ENCODE measurements at regions not wholly inside any gene's neighbourhood (a gene's known extent, or its start where the extent isn't known, plus 50 kb on each side); places are given as distances from the start of the nearest gene placed in this dataset.

DNA sequence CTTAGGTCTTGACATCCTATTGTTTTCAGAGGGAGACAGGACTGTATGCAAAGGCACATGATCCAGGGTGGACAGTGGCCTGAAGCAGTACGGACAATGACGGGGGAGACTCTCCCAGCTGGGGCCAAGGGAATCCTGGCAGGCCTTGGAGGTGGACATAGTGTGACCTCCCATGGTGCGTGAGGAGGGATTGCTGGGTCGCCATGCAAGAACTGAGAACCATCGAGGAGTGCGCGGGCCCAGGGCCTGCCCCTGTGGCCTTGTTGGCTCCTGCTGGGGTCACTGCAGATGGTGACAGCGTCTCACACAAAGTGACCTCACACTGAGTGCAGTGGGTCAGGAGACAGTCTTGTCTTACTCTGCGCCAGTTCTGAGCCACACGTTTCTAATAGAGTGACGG, 192.4 kb downstream of the GADD45G start:
- no peak for DNase-seq

DNA sequence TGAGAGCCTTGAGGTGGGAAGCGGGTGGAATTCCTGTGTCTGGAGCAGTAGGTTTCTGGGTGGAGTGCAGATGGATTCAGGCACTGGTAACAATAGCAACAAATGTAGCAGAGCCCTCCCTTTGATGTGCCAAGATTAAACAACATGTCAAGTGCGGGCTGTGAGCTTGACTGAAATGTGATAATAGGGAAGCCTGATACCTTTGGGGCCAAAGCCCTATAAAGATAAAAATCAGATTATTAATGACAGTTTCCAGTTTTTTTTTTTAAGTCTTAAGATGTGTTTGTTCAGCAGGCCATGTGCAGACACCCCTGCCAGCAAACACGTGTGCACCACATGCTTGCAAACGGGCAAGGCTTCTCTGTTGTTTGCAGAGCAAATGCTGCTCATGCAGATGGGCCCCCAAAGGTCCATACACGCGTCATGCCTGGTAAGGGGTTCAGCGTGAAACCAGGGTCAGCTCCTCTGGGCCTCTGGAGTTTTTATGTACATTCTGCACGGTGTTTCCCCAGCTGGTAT, 193.2 kb downstream of the GADD45G start:
- no peak for DNase-seq

DNA sequence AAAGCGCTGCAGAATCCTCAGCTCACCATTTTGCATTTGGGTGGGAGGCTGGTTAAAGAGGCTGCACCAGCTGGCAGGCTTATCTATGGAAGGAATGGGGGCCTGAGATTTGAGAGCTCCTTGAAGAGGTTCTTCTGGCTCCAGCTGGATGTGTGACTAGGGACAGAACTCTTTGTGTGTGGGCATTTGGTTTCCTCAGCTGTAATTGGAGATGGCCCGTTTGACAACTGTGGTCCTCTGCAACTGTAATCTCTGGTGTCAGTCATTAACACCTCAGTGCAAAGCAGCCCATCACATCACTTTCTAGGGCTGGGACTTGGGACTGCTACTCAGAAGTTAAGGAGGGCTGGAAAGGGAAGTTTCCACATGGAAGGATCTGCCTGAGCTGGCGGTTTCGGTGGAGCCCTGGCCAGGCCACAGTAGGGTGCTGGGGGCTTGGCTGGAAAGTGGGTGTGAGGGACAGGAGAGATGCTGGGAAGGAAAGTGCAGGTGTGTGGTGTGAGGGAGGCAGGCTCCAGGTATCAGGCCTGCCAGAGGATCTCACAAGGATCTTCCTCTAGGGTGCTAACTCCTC, 193.8 kb downstream of the GADD45G start:
- no peak for DNase-seq

DNA sequence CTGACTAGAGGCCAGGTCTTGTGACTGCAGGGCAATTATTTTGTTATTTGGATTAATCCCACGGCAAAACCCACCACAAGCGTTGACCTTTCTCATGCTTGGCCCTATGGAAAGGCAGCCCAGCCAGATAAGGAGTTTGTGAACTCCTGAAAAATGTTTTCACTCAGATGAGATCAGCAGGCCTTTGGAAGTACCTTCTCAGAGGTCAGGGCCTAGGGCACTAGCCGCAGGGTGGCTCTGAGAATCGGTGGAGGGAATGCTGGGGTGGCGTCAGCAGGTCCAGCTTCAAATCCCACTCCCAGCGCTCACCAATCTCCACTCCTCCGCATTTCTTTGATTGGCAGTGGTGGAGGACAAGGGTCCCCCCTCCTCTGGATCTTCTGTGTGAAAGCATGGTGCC, 194.4 kb downstream of the GADD45G start:
- DNase-seq = no peak

DNA sequence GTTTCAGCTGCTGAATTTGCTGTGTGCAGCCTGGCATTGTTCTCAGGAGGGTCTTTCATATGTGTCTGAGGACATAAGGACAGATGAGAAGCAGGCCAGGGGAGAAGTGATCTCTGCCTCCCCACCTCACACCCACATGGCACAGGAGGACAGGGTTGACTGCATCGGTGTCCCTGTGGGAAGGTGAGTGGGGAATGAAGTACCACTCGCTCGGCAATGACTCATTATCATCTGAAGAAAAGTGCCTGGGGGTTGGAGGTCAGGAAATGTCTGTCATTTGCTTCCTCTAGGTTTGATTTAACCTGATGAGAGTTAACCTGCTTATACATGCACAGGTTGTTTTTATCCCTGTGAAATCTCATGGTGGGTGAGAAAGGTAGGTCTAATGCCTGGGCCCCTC, 195.0 kb downstream of the GADD45G start:
- no peak for DNase-seq

DNA sequence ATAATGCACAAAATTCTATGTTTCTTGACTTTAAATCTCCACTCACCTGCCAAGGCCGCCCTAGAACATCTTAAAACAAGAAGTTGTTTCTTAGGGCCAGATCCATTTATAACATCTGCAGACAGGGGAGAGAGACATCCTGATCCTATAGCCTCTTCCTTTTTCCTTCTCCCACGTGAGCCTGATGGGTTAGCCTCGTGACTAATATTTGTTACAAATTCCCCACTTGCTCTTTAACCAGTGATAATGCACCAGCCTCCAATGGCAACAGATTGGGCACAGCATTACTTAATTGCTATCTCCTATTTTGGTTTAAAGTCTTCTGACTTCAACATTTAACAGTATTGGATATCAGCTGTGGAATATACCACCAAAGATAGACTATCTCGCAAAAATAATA, 196.5 kb downstream of the GADD45G start:
- DNase-seq = no peak

DNA sequence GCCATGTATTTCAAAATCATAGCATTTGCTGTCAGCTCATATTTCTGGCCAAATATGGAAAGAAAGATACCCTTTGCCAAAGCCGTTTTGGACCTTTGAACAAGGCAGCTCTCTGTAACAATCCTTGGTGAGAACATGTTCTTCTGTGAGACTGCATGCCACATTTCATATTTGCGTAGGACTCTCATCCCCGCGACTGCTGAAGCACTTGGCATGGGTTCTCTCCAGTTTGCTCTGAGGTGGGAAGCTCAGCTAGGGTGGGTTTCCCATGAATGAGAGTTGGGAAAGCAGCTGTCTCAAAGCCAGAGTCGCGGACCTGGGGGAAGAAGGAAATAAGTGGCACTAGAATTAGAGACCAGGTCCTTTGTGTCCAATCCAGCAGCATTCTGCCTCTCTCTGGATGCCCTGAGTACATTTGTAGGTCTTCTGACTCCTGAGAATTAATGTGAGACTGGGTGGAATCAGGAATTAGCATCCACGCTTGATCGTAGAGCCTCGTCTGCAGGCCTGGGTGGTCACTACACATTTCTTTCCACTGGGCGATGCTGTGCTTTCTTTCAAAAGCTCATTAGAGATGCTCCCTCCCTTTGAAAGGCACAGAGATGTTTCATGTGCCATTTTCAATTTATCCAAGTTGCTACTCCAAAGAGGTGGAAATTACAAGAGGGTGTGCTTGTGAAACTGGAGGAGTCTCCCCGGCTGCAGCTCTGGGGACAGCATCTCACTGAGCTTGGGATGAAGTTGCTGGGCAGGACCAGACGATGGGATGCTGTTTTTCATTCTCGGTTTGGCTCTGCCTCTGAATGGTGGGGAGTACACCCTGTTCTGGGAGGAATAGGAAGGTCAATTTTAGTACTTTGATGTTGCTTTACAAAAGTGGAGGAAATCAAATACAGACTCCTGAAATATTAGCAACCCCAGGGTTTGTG, 197.2 kb downstream of the GADD45G start:
- DNase-seq = no peak

DNA sequence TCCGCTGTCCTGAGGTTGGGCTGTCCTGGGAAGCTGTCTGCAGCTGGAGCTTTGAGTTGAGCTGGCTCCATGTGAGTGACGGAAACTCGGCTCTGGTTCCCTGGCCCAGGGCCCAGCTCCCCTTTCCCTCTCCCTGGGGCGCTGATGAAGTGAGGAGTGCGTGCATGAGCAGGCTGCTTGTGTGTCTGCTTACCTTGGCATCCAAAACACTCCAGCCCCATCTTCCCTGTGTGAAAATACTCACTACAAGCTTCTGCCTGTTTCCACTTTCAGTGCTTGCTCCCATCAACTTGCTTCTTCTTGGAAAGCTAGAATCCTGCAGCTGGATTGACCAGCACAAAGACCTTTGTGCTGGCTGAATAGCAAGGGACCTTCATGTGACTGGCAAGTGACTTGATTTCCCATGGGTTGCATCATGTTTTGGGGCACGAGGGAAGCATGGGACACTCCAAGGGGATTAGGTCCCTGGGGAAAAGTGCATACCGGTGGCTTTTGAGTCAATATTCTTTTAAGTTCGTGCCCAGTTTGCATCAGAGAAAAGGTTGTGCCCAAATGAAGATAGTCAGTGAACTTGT, 198.1 kb downstream of the GADD45G start:
- no peak for DNase-seq

DNA sequence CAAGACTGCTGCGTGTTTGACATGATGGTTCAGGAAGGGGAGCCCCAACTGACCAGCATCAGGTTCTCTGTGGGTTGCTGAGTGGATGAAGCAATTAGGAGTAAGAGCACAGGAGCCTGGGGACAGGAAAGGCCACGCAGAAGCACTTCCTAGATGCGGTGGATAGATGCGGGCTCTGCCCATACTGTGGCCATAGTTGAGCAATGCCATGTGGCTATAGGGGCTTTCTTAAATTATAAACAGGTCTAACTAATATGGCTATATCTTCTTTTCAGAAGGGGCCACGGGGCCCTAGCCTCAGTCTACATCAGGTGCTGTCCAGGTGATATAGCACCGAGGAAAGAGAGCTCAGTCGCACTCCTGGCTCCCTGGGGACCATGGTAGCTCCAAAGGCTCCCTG, 198.6 kb downstream of the GADD45G start:
- DNase-seq = no peak

DNA sequence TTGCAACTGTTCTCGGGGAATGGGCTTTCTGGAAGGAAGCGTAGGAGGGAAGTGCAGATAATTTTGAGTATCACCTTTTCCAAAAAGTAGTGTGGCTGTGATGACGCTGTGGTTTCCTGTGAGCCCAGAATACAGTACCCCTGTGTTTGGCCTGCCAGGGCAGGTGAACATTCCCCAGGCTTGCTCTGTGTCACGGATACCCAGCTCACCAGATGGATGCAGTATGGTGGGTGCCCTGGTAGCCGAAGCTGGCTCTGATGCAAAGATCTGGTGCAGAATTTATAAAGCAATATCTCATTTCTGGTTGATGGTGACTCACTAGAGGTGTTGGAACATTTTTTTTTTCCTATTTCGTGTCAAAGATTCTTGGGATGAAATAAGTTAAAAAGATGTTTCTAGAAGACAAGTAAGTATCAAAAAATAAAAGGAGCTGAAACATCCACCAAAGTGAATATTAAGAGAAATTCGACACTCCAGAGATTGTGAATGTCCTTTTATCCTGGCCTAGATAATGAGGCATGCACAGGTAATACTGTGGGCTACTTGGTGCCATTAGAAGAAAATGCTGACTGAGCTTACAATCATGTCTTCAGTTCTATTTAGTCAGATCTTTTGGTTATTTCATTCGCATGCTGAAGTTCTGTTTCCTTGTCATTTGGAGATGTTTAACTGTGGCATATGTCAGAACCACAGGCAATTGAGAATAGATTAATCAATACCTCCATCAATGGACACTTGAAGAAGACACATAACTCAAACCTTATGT, 200.1 kb downstream of the GADD45G start:
- DNase-seq = no peak

DNA sequence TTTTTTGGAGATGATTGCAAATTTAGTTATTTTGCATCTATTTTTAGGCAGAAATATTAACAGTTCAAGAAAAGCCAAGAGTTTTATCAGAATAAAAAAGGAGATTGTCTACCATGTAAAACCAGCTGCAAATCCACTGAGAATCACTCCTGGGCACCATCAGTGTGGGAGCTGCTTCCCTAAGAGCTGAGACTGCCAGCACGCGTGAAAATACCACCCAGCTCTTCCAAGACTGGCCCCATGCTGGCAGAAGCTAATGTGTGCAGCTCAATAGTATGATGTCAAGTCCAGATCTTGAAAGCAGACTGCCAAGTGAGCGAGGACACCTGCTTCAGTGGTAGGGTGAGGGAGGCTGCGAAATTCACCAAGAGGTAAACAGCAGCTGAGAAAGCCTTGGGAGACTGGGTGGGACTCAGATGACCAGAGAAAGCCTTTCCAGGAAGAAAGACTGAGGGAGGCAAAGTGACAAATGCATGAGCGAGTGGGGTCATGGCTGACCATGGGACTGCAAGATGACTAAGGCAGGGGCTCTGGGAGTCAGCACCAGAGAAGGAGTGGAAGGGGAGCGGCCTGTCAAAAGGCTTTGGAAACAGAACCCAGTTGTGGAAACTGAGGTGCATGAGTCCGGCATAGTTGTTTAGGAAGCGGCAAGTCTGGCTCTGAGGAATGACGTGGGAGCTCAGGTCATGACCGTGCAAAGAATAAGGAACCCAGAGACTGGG, 200.9 kb downstream of the GADD45G start:
- no peak for DNase-seq

DNA sequence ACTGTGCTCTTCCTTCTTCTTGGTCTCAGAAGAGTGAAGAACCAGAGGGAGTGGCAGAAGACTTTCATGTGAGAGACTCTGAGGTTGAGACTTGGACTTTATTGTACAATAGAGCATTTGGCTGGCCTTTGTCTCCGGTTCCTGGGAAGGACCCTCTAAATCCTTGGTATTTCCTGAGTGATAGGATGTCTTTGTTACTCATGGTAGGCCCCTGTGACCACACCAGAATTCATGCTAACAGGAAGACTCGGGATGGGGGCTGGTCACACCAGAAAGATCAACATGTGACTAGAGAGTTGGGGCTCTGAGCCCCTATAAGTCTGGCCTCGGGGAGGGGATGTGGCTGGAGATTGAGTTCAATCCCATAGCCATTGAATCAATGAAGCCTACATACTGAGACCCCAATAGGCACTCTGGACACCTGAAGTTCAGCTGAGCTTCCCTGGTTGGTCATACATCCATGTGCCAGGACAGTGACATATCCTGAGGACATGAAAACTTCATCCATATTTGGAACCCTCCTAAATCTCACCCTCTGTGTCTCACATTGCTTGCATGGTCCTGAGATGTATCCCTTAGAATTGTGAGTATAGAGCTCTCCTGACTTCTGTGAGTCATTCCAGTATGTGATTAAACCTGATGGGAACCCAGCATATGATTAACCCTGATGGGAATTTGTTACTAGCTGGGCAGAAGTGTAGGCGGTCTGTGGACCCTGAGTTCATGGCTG, 201.7 kb downstream of the GADD45G start:
- no peak for DNase-seq

DNA sequence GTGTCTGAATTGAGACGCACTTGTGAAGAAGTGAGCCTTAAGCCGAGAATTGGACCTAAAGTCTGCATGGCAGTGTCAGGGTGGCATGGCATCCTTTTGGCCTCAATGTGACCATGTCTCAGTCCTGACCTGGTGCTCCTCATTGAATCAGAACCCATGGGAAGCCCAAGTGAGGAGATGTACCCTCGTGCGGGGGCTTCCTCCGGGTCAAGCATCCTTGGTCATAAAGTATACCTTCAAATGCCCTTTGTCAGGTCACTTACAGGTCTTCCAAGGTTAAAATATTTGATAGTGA, 202.2 kb downstream of the GADD45G start:
- DNase-seq = no peak

DNA sequence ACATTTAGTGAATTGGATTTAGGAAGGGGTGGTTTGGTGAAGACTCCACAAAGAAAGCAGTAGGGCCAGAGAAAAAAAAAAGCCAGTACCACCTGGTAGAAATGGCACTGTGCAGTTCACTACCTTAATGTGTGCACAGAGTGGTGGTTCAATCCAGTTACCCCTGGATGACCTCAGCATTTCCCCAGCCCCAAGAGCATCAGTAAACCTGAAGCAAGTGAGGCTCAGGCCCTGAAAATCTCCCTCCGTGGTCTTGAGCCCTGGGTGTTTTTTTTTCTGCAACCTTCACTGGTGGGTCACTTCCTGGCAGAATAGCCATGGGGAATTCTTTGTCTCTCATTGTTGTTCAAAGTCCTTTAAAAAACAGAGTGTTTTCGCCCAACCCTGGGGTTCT, 202.9 kb downstream of the GADD45G start:
- no peak for DNase-seq

DNA sequence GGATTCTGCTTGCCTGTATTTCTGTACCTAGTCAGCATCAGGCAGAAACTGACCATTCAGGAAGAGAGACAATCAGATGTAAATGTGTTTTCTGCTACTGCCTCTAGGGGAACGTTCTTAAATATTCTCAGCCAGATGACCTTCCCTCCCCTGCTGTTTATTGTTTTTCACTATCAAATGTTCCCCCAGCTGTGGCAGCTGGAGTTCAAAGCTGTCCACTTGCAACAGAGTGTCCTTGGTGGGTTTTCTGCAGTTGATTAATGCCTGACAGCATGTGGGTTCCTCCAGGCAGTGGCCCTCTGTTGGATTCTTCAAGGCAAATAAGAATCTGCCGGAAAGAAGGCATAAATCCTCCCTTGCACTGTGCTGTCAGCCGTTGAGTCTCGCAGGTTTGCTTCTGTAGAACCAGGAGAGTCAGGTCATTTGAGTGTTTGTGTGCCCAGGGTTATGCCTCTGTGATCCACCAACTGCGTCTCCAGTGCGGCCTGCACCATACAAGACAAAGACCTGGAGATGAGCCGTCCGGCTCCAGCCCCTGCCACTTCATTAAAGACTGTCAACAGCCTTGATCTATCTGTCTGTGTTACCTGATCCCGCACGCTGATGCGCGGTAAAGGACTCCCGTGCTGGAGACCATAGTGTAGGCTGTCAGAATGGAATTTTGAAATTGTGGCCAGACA, 203.4 kb downstream of the GADD45G start:
- DNase-seq = no peak

DNA sequence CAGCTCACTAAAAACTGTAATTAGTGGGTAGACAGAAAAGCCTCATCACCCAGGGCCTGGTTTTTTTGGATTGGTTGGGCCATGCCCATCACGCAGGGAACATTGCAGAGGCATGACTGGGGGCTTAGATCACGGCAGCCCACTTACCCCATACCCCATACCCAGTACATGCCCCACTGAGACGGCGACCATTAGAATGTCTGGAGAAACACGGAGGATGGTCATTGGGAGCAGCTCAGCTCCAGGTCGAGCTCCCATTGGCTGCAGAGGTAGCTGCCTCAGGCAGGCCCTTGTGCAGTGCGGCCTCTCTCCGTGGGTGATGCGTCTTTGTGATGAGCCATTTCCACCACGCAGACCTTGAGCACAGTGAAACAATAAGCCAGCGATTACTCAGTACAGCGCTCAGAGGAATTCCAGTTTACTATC, 204.0 kb downstream of the GADD45G start:
- no peak for DNase-seq

DNA sequence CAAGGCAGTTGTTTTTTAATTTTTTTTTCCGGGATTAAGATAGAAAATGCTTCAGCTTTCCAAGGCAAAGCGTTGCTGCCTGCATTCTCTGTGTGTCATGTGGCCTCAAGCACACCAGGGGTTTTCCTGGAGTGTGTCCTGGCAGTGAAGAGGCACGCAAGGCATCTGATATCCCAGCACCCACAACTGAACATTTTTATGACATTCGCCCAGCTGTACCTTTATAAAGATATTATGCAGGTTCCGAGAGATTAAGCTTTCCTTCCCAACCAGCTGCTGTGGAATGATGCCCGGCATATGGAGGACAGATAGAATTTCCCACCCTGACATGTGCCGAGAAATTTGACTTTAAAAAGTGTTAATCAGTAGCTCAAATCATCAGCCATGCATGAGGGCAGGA, 205.6 kb downstream of the GADD45G start:
- DNase-seq = no peak

DNA sequence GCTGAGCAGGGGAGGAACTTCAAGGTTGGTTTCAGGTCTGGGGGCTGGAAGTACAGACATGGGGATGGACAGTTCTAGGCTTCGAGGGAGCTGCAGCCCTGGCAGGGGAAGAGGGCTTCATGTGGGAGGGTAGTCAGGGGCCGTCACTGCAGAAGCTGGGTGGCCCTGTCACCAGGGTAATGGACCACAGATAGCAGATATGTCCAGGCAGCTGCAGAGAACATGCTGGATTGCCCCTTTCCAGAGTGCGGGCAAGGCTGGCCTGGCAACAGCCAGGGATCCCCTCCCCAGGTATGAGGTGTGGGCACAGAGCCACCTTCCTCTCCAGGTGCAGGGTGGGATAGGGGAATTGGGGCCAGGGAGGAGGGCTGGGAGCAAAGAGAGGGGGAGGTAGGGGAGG, 206.5 kb downstream of the GADD45G start:
- DNase-seq = no peak

DNA sequence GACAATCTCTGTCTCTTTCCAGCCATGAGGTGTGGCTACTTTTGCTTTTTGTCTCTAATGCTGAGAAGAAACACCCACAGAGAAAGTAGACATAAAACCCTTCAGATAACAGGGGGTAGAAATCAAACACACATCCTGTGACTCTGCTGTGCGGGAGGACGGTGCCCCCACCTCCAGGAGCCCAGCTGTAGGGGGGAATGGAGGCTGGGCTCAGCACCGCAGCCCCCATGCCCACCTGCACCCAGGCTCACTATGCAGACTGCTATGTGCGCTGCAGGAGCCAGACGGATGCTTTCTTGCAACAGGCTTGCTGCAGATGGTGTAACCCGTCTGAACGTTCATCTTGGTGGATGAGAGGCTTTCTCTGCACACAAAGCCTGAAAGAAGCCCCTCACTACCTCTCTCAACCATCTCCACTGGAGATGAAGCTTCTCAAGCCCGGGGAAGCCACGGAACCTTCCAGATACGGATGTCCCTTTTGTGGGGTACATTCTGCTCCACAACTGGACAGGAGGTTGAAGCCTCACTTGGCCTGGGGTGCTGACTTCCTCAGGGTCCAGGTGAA, 207.2 kb downstream of the GADD45G start:
- DNase-seq = no peak

DNA sequence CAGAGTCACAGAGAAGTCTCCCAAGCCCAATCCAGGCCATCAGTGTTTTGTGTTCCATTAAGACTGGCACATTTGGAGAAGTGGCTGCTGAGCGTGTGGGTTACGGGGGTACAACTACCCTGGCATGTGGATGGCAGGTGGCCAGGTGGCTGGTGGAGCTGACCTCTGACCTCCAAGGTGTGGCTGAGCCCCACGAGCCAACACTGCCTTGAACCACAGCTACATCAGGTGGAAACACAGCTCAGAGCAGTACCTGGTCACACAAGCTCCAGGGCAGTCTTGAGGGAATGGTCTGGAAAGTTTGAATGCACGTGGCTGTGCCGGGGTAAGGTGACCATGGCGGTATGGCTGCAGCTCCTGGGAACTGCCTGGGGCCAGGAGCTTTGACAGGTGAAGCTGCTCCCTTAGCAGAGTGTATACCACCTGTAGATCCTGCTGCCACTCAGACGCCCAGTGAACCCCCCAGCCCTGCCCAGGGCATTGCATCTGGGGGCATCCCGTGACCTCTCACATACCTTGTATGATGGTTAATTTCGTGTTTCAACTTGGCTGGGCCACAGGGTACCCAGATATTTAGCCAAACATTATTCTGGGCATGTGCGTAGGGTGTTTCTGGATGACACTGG, 207.9 kb downstream of the GADD45G start:
- DNase-seq = no peak

DNA sequence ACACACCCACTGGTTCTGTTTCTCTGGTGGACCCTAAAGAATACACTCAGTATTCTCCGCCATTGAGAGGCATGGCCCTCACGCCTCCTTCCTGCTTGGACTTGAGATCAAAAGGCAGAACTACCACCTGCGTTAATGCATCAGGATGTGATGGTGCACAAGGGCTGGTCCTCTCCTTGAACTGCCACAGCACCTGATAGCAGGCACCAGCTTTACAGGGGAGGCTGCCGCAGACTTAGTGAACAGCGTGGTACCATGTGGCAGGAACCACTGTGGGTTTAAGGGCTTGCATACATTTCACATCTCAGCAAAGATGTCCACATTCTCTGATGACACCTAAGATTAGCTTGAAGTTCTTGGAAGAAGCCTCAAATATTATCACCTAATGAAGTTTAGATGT, 208.7 kb downstream of the GADD45G start:
- DNase-seq = no peak
